ENCODE measurements at regions not wholly inside any gene's neighbourhood (a gene's known extent, or its start where the extent isn't known, plus 50 kb on each side); places are given as distances from the start of the nearest gene placed in this dataset.

GRCh38 chr11:80173371-80174136, 732.7 kb upstream of the TENM4 start:
- intact Hi-C loops (cut with micrococcal nuclease), result no loop called here
- TF ChIP-seq CTCF (IDR thresholded peaks at IDR 0.05), result no peak
- POLR2A ChIA-PET, result no interaction called here
- CTCF ChIA-PET, result no interaction called here
- Mint-ChIP-seq H3K36me3 (ENCODE audit: low read depth) (no peaks in the 10 kb centered on the region), H3K4me3 (no peak overlapping the region), H3K27me3 (no peaks in the 10 kb centered on the region), H3K9me3 (peaks cover 16% of the 10 kb centered on the region), H3K27ac (no peak overlapping the region), H3K4me1 (ENCODE audit: low read depth) (no peaks in the 10 kb centered on the region)
- DNase-seq (no peak), ATAC-seq (no peak)

GRCh38 chr11:80168796-80169195, 728.0 kb upstream of the TENM4 start:
- no peak overlapping the region for H3K27ac Mint-ChIP-seq
- ATAC-seq (no peak), DNase-seq (no peak)
- H3K4me3 Mint-ChIP-seq, result no peak overlapping the region
- intact Hi-C loops (cut with micrococcal nuclease), result no loop called here
- no peaks in the 10 kb centered on the region for H3K4me1 Mint-ChIP-seq (ENCODE audit: low read depth)
- H3K36me3 Mint-ChIP-seq (ENCODE audit: low read depth), result no peaks in the 10 kb centered on the region
- peaks cover 16% of the 10 kb centered on the region for H3K9me3 Mint-ChIP-seq
- ChIA-PET CTCF (no interaction called here), POLR2A (no interaction called here)
- no peaks in the 10 kb centered on the region for H3K27me3 Mint-ChIP-seq
- TF ChIP-seq CTCF (IDR thresholded peaks at IDR 0.05), result no peak

GRCh38 chr11:80167766-80168165, 726.9 kb upstream of the TENM4 start:
- Mint-ChIP-seq H3K27ac (no peak overlapping the region), H3K27me3 (no peaks in the 10 kb centered on the region), H3K9me3 (peaks cover 16% of the 10 kb centered on the region), H3K4me1 (ENCODE audit: low read depth) (no peaks in the 10 kb centered on the region), H3K36me3 (ENCODE audit: low read depth) (no peaks in the 10 kb centered on the region), H3K4me3 (no peak overlapping the region)
- POLR2A ChIA-PET, result no interaction called here
- TF ChIP-seq CTCF (IDR thresholded peaks at IDR 0.05), result no peak
- CTCF ChIA-PET, result no interaction called here
- DNase-seq, result no peak
- no peak for ATAC-seq
- intact Hi-C loops (cut with micrococcal nuclease), result no loop called here

GRCh38 chr11:80165744-80166143, 724.9 kb upstream of the TENM4 start:
- Mint-ChIP-seq H3K4me1 (ENCODE audit: low read depth) (no peaks in the 10 kb centered on the region), H3K4me3 (no peak overlapping the region), H3K27me3 (no peaks in the 10 kb centered on the region), H3K27ac (no peak overlapping the region), H3K9me3 (peaks cover 10% of the 10 kb centered on the region), H3K36me3 (ENCODE audit: low read depth) (no peaks in the 10 kb centered on the region)
- DNase-seq, result no peak
- ATAC-seq, result no peak
- POLR2A ChIA-PET, result no interaction called here
- TF ChIP-seq CTCF (IDR thresholded peaks at IDR 0.05), result no peak
- CTCF ChIA-PET, result no interaction called here
- intact Hi-C loops (cut with micrococcal nuclease), result no loop called here

GRCh38 chr11:80163441-80163840, 722.6 kb upstream of the TENM4 start:
- TF ChIP-seq CTCF (IDR thresholded peaks at IDR 0.05), result no peak
- ATAC-seq, result no peak
- H3K27ac Mint-ChIP-seq, result no peak overlapping the region
- no peak for DNase-seq
- H3K9me3 Mint-ChIP-seq, result peaks cover 2% of the 10 kb centered on the region
- no peaks in the 10 kb centered on the region for H3K36me3 Mint-ChIP-seq (ENCODE audit: low read depth)
- no peaks in the 10 kb centered on the region for H3K4me1 Mint-ChIP-seq (ENCODE audit: low read depth)
- no peak overlapping the region for H3K4me3 Mint-ChIP-seq
- no peaks in the 10 kb centered on the region for H3K27me3 Mint-ChIP-seq
- CTCF ChIA-PET, result no interaction called here
- POLR2A ChIA-PET, result no interaction called here
- intact Hi-C loops (cut with micrococcal nuclease), result no loop called here
